Neural cell (in vitro differentiated cells): ENCODE measurements at regions not wholly inside any gene's neighbourhood (a gene's known extent, or its start where the extent isn't known, plus 50 kb on each side); places are given as distances from the start of the nearest gene placed in this dataset.

Experiments
- H2AFZ ChIP-seq: fragments of 200-600, 300-800 bp; sonication (generic), shearing (Covaris generic); 2 replicates; pipeline ENCODE4 v1.6.0; 2014; ENCODE audit warnings: low read depth, mild to moderate bottlenecking, antibody characterized with exemption, low read length, moderate library complexity
- H3F3A ChIP-seq: fragments of 200-600 bp; shearing (Covaris generic); 2 replicates; pipeline ENCODE4 v1.6.1; 2016; ENCODE audit warnings: mild to moderate bottlenecking, moderate library complexity, mixed read lengths, antibody characterized with exemption, low read length; ENCODE audit not compliant: insufficient read depth, poor library complexity, severe bottlenecking
- H3K27ac ChIP-seq: fragments of 200-600, 300-800 bp; sonication (generic), shearing (Covaris generic); 2 replicates; pipeline ENCODE4 v1.5.1; 2014; ENCODE audit warnings: mild to moderate bottlenecking, low read length, moderate library complexity
- H3K27me3 ChIP-seq: fragments of 300-800, 200-600 bp; sonication (generic), shearing (Covaris generic); 2 replicates; pipeline ENCODE4 v1.6.0; 2014; ENCODE audit warnings: mild to moderate bottlenecking, low read depth, low read length, moderate library complexity; ENCODE audit not compliant: insufficient read depth
- H3K36me3 ChIP-seq: fragments of 300-800, 200-600 bp; sonication (generic), shearing (Covaris generic); 2 replicates; pipeline ENCODE4 v1.5.1; 2014; ENCODE audit warnings: mild to moderate bottlenecking, antibody characterized with exemption, low read length, moderate library complexity; ENCODE audit not compliant: insufficient read depth
- H3K4me2 ChIP-seq: fragments of 300-800, 200-600 bp; sonication (generic), shearing (Covaris generic); 2 replicates; pipeline ENCODE4 v1.6.0; 2014; ENCODE audit warnings: mild to moderate bottlenecking, low read length
- H3K4me3 ChIP-seq: fragments of 300-800, 200-600 bp; sonication (generic), shearing (Covaris generic); 2 replicates; pipeline ENCODE4 v1.5.1; 2014; ENCODE audit warnings: mild to moderate bottlenecking, low read length, moderate library complexity
- H3K79me2 ChIP-seq: fragments of 200-600 bp; shearing (Covaris generic); replicated peaks from 2 replicates; pipeline ENCODE4 v1.6.0; 2014; ENCODE audit warnings: mild to moderate bottlenecking, low read length, moderate library complexity; ENCODE audit not compliant: insufficient read depth
- H3K9ac ChIP-seq: fragments of 300-800, 200-600 bp; sonication (generic), shearing (Covaris generic); 2 replicates; pipeline ENCODE4 v1.6.1; 2016; ENCODE audit warnings: mild to moderate bottlenecking, low read length, mixed read lengths
- H3K9me2 ChIP-seq: fragments of 200-600 bp; shearing (Covaris generic); 2 replicates; pipeline ENCODE4 v1.6.1; 2016; ENCODE audit warnings: mild to moderate bottlenecking, low read length, mixed read lengths; ENCODE audit not compliant: insufficient read depth
- H3K9me3 ChIP-seq: fragments of 200-600, 300-800 bp; sonication (generic), shearing (Covaris generic); 2 replicates; pipeline ENCODE4 v1.6.1; 2016; ENCODE audit warnings: mild to moderate bottlenecking, mixed run types, low read length, moderate library complexity, mixed read lengths
- H4K20me1 ChIP-seq: fragments of 200-600 bp; shearing (Covaris generic); 2 replicates; pipeline ENCODE4 v1.6.1; 2016; ENCODE audit warnings: mild to moderate bottlenecking, mixed run types; ENCODE audit not compliant: insufficient read depth
- EP300 ChIP-seq: fragments of 450-650 bp; conservative IDR thresholded peaks from 2 replicates; pipeline ENCODE4 v1.6.1; 2014; ENCODE audit warnings: antibody characterized with exemption, mild to moderate bottlenecking, moderate library complexity; ENCODE audit not compliant: poor library complexity, severe bottlenecking
- EZH2 ChIP-seq: fragments of 200-600, 300-800 bp; shearing (Covaris generic), sonication (generic); IDR thresholded peaks from 2 replicates; pipeline ENCODE4 v1.6.1; 2014; ENCODE audit warnings: antibody characterized with exemption, low read length, borderline replicate concordance, mild to moderate bottlenecking; ENCODE audit not compliant: insufficient read depth, poor library complexity, severe bottlenecking
- MXI1 ChIP-seq: fragments of 450-650 bp; conservative IDR thresholded peaks from 2 replicates; pipeline ENCODE4 v1.6.1; 2014; ENCODE audit warnings: antibody characterized with exemption, mild to moderate bottlenecking; ENCODE audit not compliant: poor library complexity, severe bottlenecking
- POLR2AphosphoS5 ChIP-seq: IDR thresholded peaks from 2 replicates; pipeline ENCODE4 v1.6.1; 2012
- RAD21 ChIP-seq: fragments of 450-650 bp; conservative IDR thresholded peaks from 2 replicates; pipeline ENCODE4 v1.6.1; 2014; ENCODE audit warnings: antibody characterized with exemption, mild to moderate bottlenecking, moderate library complexity
- SMC3 ChIP-seq: fragments of 450-650 bp; conservative IDR thresholded peaks from 2 replicates; pipeline ENCODE4 v1.6.1; 2014; ENCODE audit warnings: antibody characterized with exemption, mild to moderate bottlenecking, moderate library complexity; ENCODE audit not compliant: poor library complexity
- TAF1 ChIP-seq: IDR thresholded peaks from 2 replicates; pipeline ENCODE4 v1.6.1; 2012; ENCODE audit warnings: low read depth
- TF ChIP-seq, protein P1 (sequence below): IDR thresholded peaks from 2 replicates; pipeline ENCODE4 v1.6.1; 2012; ENCODE audit warnings: borderline replicate concordance
- TF ChIP-seq, protein P2 (sequence below): fragments of 450-650 bp; IDR thresholded peaks from 2 replicates; pipeline ENCODE4 v1.5.1; 2014; ENCODE audit warnings: antibody characterized with exemption, mild to moderate bottlenecking, moderate library complexity; ENCODE audit not compliant: poor library complexity, severe bottlenecking

DNA sequence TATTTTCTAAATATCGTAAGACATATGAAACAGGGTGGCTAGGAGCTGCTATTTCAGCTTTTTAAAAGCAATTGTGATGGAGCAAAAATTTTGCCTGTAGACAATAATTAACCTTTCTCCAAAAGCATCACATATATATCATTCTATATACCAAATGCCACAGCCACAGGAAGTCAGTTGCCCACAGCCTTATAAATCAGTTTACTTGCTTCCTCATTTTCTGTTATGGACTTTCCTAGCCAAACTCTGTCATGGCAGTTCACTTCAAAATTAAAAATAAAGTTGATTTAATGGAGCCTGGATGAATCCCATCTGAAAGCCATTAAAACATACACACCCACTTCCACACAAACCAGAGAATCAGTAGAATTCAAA, 93.4 kb upstream of the NHSL1 start:
- no peak overlapping the region for H2AFZ ChIP-seq

DNA sequence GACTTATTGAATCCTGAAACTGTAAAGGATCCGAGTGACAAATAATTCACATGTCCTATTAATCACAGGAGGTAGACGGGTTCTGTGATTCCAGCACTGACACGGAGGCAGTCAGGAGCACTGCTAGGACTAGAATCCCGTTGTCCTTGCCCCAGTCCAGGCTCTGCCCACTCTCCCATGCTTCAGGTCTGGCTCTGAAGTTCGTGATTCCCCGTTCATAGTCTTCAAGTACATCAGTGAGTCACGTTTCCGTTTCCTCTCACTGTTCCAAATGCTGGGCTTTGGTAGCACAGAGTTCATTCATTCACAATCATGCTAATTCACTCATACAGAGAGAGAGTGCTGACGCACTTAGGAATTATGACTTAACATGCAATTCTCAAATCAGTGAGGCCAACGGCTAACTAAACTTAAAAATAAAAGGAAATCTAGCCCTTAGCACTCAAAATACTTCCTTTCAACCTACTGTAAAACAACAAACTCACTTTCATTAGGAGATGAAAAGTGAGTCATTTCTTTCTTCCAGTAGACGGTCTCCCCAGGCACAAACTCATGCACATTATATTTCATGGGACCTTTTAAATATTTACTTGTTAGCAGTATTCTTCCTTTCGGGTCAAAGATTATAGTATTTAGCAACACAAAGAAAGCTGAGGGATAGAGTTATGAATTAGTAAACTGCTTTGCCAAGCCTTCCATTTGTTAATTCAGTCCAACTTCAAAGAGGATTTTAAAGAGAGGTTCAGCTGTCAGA, 94.0 kb upstream of the NHSL1 start:
- no peaks in the 10 kb centered on the region for H3F3A ChIP-seq
- H3K9me2 ChIP-seq: no peaks in the 10 kb centered on the region
- no peak overlapping the region for H2AFZ ChIP-seq
- no peak overlapping the region for H3K4me3 ChIP-seq
- H3K9me3 ChIP-seq: no peaks in the 10 kb centered on the region
- no peaks in the 10 kb centered on the region for H3K36me3 ChIP-seq
- no peaks in the 10 kb centered on the region for H4K20me1 ChIP-seq
- no peaks in the 10 kb centered on the region for H3K79me2 ChIP-seq
- H3K4me2 ChIP-seq: no peak overlapping the region
- no peaks in the 10 kb centered on the region for H3K27me3 ChIP-seq
- no peak overlapping the region for H3K9ac ChIP-seq
- no peak overlapping the region for H3K27ac ChIP-seq
- no peak for TF ChIP-seq EZH2
- TF ChIP-seq, protein P1, sequence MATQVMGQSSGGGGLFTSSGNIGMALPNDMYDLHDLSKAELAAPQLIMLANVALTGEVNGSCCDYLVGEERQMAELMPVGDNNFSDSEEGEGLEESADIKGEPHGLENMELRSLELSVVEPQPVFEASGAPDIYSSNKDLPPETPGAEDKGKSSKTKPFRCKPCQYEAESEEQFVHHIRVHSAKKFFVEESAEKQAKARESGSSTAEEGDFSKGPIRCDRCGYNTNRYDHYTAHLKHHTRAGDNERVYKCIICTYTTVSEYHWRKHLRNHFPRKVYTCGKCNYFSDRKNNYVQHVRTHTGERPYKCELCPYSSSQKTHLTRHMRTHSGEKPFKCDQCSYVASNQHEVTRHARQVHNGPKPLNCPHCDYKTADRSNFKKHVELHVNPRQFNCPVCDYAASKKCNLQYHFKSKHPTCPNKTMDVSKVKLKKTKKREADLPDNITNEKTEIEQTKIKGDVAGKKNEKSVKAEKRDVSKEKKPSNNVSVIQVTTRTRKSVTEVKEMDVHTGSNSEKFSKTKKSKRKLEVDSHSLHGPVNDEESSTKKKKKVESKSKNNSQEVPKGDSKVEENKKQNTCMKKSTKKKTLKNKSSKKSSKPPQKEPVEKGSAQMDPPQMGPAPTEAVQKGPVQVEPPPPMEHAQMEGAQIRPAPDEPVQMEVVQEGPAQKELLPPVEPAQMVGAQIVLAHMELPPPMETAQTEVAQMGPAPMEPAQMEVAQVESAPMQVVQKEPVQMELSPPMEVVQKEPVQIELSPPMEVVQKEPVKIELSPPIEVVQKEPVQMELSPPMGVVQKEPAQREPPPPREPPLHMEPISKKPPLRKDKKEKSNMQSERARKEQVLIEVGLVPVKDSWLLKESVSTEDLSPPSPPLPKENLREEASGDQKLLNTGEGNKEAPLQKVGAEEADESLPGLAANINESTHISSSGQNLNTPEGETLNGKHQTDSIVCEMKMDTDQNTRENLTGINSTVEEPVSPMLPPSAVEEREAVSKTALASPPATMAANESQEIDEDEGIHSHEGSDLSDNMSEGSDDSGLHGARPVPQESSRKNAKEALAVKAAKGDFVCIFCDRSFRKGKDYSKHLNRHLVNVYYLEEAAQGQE: no peak
- TF ChIP-seq, protein P2, sequence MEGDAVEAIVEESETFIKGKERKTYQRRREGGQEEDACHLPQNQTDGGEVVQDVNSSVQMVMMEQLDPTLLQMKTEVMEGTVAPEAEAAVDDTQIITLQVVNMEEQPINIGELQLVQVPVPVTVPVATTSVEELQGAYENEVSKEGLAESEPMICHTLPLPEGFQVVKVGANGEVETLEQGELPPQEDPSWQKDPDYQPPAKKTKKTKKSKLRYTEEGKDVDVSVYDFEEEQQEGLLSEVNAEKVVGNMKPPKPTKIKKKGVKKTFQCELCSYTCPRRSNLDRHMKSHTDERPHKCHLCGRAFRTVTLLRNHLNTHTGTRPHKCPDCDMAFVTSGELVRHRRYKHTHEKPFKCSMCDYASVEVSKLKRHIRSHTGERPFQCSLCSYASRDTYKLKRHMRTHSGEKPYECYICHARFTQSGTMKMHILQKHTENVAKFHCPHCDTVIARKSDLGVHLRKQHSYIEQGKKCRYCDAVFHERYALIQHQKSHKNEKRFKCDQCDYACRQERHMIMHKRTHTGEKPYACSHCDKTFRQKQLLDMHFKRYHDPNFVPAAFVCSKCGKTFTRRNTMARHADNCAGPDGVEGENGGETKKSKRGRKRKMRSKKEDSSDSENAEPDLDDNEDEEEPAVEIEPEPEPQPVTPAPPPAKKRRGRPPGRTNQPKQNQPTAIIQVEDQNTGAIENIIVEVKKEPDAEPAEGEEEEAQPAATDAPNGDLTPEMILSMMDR: no peak
- TF ChIP-seq MXI1: no peak
- TF ChIP-seq RAD21: no peak
- no peak for TF ChIP-seq SMC3
- no peak for TF ChIP-seq TAF1
- no peak for TF ChIP-seq EP300
- TF ChIP-seq POLR2AphosphoS5: no peak

More for the DNA sequence above, 93.4 kb upstream of the NHSL1 start:
- Histone ChIP-seq H3K27ac (no peak overlapping the region), H3K9me2 (no peaks in the 10 kb centered on the region), H3K79me2 (no peaks in the 10 kb centered on the region), H3F3A (no peaks in the 10 kb centered on the region), H4K20me1 (no peaks in the 10 kb centered on the region), H3K4me3 (no peak overlapping the region), H3K9me3 (no peaks in the 10 kb centered on the region), H3K9ac (no peak overlapping the region), H3K36me3 (no peaks in the 10 kb centered on the region), H3K4me2 (no peak overlapping the region), H3K27me3 (no peaks in the 10 kb centered on the region)
- TF ChIP-seq, protein P1: no peak
- TF ChIP-seq MXI1 (no peak), TAF1 (no peak), EP300 (no peak), POLR2AphosphoS5 (no peak), RAD21 (no peak), EZH2 (no peak), SMC3 (no peak)
- TF ChIP-seq, protein P2: no peak
